ENCODE measurements at regions not wholly inside any gene's neighbourhood (a gene's known extent, or its start where the extent isn't known, plus 50 kb on each side); places are given as distances from the start of the nearest gene placed in this dataset.

DNA sequence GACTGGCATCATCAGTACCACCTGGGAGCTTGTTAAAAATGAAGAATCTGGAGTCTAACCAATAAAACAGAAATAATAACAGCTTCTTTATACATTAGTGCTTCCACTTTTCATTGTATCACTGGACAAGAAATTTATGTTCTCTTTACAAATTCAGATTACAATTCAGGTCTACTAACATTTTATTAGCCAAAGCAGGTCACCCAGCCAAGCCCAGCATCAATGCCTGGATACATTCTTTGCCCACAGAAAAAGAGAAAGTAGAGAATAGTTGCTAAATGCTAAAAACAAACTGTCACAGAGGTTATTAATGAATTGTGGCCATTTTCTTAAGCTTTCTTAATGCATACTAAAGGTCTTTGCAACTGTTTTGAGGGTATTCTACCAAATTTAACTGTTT is 458.3 kb downstream of the BTBD3 start:
- no peaks in the 10 kb centered on the region for H3K36me3 ChIP-seq
- H3K4me3 ChIP-seq: no peak overlapping the region
- no peaks in the 10 kb centered on the region for H3K27me3 ChIP-seq
- H3K4me1 ChIP-seq: no peaks in the 10 kb centered on the region
- TF ChIP-seq POLR2AphosphoS5 (IDR thresholded peaks at IDR 0.05): no peak
- TF ChIP-seq, protein P1, sequence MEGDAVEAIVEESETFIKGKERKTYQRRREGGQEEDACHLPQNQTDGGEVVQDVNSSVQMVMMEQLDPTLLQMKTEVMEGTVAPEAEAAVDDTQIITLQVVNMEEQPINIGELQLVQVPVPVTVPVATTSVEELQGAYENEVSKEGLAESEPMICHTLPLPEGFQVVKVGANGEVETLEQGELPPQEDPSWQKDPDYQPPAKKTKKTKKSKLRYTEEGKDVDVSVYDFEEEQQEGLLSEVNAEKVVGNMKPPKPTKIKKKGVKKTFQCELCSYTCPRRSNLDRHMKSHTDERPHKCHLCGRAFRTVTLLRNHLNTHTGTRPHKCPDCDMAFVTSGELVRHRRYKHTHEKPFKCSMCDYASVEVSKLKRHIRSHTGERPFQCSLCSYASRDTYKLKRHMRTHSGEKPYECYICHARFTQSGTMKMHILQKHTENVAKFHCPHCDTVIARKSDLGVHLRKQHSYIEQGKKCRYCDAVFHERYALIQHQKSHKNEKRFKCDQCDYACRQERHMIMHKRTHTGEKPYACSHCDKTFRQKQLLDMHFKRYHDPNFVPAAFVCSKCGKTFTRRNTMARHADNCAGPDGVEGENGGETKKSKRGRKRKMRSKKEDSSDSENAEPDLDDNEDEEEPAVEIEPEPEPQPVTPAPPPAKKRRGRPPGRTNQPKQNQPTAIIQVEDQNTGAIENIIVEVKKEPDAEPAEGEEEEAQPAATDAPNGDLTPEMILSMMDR (IDR thresholded peaks at IDR 0.05): no peak
- H3K9me3 ChIP-seq: no peaks in the 10 kb centered on the region
- DNase-seq: no peak
- no peak overlapping the region for H3K27ac ChIP-seq
- no peak for ATAC-seq (ENCODE audit: low FRiP score in 2 of 2)

DNA sequence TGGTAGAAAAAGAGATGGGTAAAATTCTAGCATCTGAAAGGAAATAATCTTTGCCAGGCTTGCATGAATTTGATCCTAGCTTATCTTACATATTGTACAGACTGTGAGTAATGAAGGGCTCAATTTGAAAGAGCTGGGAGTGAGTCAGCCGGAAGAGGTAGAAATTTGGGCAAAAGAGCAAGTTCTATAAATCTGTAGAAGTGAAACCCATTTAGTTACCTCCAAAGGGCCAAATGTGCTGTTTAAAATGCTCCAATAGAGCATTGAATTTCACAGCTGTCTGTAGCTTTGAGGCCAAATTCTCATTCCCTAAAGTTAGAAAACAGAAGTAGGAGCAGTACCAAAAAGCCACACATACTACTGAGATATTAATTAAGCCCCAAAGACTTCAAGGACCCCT is 466.1 kb downstream of the BTBD3 start:
- ATAC-seq (ENCODE audit: low FRiP score in 2 of 2) (no peak), DNase-seq (no peak)
- no peak for TF ChIP-seq POLR2AphosphoS5 (IDR thresholded peaks at IDR 0.05)
- TF ChIP-seq, protein P1 (IDR thresholded peaks at IDR 0.05): no peak
- no peak for TF ChIP-seq EP300 (IDR thresholded peaks at IDR 0.05)
- TF ChIP-seq POLR2A (IDR thresholded peaks at IDR 0.05): no peak
- Histone ChIP-seq H3K4me3 (no peak overlapping the region), H3K9me3 (no peaks in the 10 kb centered on the region), H3K27me3 (no peaks in the 10 kb centered on the region), H3K4me1 (no peaks in the 10 kb centered on the region), H3K27ac (no peak overlapping the region), H3K36me3 (no peaks in the 10 kb centered on the region)
- 71 to 82% methylated on average over 1 of the region's 1 CpG for WGBS, 2 donors

DNA sequence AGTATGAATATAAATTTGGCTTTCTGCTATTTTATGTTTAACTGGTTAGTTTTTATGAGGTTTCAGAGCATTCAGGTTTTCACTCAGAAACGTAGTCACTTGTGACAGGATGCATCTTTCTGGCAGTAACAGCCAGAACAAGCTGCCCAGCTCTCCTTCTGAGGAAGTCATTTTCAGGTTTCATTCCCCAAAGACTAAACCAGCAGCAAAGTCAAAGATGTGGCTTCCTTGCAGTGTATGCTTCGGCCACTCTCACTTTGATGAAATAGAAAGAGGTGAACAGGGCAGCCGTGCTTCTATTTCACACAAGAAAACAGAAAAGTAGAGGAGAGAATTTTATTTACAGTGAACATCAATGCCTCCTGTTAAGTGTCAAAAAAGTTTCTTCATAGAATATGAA is 469.1 kb downstream of the BTBD3 start:
- Histone ChIP-seq H3K4me1 (no peaks in the 10 kb centered on the region), H3K27me3 (no peaks in the 10 kb centered on the region), H3K27ac (no peak overlapping the region), H3K9me3 (no peaks in the 10 kb centered on the region), H3K36me3 (no peaks in the 10 kb centered on the region), H3K4me3 (no peak overlapping the region)
- DNase-seq: no peak
- WGBS, 2 donors: 70 to 72% methylated on average over 3 of the region's 3 CpGs
- TF ChIP-seq, protein P1 (IDR thresholded peaks at IDR 0.05): no peak
- no peak for TF ChIP-seq POLR2AphosphoS5 (IDR thresholded peaks at IDR 0.05)
- TF ChIP-seq POLR2A (IDR thresholded peaks at IDR 0.05): no peak
- TF ChIP-seq EP300 (IDR thresholded peaks at IDR 0.05): no peak
- no peak for ATAC-seq (ENCODE audit: low FRiP score in 2 of 2)

DNA sequence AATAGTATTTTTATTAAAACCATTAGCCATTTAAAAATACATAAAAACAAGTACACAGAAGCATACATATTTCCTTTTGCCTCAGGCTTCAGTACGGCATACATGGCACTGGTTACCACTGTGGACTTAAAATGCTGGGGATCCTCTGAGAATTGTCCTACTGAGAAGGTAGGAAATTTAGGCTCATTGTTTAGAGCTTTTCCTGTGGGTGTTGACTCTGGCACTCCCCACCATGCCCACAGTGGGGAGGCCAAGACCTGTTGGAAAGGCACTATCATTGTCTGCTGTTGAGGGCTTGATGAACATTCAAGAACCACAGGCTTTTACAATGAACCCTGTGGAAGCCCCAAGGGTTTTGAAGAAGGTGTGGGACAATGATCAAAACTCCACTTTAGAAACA is 473.4 kb downstream of the BTBD3 start:
- ATAC-seq (ENCODE audit: low FRiP score in 2 of 2) (no peak), DNase-seq (no peak)
- H3K4me3 ChIP-seq: no peak overlapping the region
- TF ChIP-seq, protein P1 (IDR thresholded peaks at IDR 0.05): no peak
- TF ChIP-seq POLR2AphosphoS5 (IDR thresholded peaks at IDR 0.05): no peak
- TF ChIP-seq EP300 (IDR thresholded peaks at IDR 0.05): no peak
- TF ChIP-seq POLR2A (IDR thresholded peaks at IDR 0.05): no peak
- no peaks in the 10 kb centered on the region for H3K36me3 ChIP-seq
- H3K27ac ChIP-seq: no peak overlapping the region
- H3K9me3 ChIP-seq: no peaks in the 10 kb centered on the region
- no peaks in the 10 kb centered on the region for H3K27me3 ChIP-seq
- no peaks in the 10 kb centered on the region for H3K4me1 ChIP-seq
- 93 to 95% methylated on average over 1 of the region's 1 CpG for WGBS, 2 donors

DNA sequence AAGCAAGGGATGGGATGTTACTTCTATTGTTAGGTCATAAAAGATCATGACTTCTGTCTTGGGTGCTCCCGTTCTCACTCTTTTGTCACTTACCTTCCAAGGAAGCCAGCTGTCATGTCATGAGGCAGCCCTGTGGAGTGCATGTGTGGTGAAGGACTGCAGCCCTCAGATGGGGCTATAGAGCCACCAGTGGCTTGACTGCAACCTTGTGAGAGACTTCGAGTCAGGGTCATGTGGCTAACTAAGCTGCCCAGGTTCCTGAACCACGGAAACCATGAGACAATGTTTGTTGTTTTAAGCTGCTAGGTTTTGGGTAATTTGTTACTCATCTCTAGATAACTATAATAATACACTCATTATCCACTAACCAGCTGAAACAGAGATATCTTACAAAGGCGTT is 477.1 kb downstream of the BTBD3 start:
- DNase-seq (no peak), ATAC-seq (ENCODE audit: low FRiP score in 2 of 2) (no peak)
- Histone ChIP-seq H3K27ac (no peak overlapping the region), H3K36me3 (no peaks in the 10 kb centered on the region), H3K9me3 (no peaks in the 10 kb centered on the region), H3K4me3 (no peak overlapping the region), H3K4me1 (no peaks in the 10 kb centered on the region), H3K27me3 (no peaks in the 10 kb centered on the region)
- 65 to 75% methylated on average over 4 of the region's 4 CpGs for WGBS, 2 donors
- TF ChIP-seq POLR2AphosphoS5 (IDR thresholded peaks at IDR 0.05) (no peak), POLR2A (IDR thresholded peaks at IDR 0.05) (no peak), EP300 (IDR thresholded peaks at IDR 0.05) (no peak)
- TF ChIP-seq, protein P1 (IDR thresholded peaks at IDR 0.05): no peak

Measured in upper lobe of left lung (tissue), 6 donors.